ENCODE measurements at regions not wholly inside any gene's neighbourhood (a gene's known extent, or its start where the extent isn't known, plus 50 kb on each side); places are given as distances from the start of the nearest gene placed in this dataset.

DNA sequence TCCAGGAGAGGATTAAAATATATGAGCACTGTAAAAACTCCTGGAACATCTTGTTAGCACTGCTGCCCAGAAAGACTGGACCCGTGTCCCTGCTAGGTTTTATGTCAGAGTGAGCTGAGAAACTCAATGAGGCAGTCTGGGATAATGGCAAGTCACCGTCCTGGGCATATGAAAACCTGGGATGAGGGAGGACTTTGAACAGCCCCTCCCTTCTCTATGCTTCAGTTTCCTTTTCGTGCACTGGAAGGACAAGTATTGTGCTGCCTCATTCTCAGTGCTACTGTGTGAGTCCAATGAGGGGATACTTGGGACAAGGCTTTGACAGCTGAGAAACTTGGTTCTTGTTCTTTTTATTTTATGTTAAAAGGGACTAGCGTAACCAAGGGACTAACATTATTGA lies 143.0 kb upstream of the SHB start (continued):
- TF ChIP-seq SAP30 (IDR thresholded peaks at IDR 0.05; ENCODE audit: insufficient read depth, insufficient replicate concordance, low read length): no peak

Data from H1 (cell line).